SK-N-MC (cell line): ENCODE measurements at regions not wholly inside any gene's neighbourhood (a gene's known extent, or its start where the extent isn't known, plus 50 kb on each side); places are given as distances from the start of the nearest gene placed in this dataset.

Source experiments
- EZH2 ChIP-seq: fragments of 200-600 bp; sonication (generic); IDR thresholded peaks from one replicate; pipeline ENCODE4 v1.6.1; 2017; ENCODE audit warnings: antibody characterized with exemption
- POLR2AphosphoS5 ChIP-seq: IDR thresholded peaks from 2 replicates; pipeline ENCODE4 v1.6.1; 2012; ENCODE audit warnings: mild to moderate bottlenecking, low read depth, low read length, borderline replicate concordance

GRCh38 chr4:137980641-137981040 is 261.5 kb downstream of the SLC7A11 start:
- no peak for TF ChIP-seq EZH2
- no peak for TF ChIP-seq POLR2AphosphoS5
